GM21576 (cell line): ENCODE measurements at regions not wholly inside any gene's neighbourhood (a gene's known extent, or its start where the extent isn't known, plus 50 kb on each side); places are given as distances from the start of the nearest gene placed in this dataset.
"Not testable (repeated sequence)": the region's sequence is repeated elsewhere in the genome, so short reads cannot be mapped to it uniquely, and the experiment has no call there.

Experiments used
- ATAC-seq: cut with Tn5 transposase; IDR thresholded peaks from one replicate; pipeline ENCODE4 v1.9.1; 2021; ENCODE audit warnings: mild to moderate bottlenecking, moderate library complexity; ENCODE audit not compliant: unreplicated experiment

DNA sequence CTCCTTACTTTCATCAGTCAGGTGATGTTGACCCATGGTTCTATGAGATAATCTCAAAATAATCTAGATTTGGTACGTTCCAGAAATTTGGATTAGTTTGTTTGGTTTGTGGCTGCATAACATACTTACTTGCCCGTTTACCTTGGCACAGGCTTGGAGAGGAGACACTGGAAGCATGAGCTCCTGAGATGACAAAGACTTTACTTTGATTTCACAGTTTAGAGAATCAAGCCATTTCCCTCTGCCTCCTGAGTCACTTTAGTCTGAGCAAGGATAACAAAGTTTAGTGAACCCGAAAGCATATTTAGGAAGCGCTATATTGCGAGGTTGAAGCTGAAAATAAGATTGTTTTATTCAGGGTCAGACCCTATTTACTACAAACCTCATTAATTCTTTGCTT is 643.4 kb downstream of the QKI start:
- ATAC-seq, result no peak

GRCh38 chr6:164051427-164051826 is 636.9 kb downstream of the QKI start:
- ATAC-seq, result no peak

DNA sequence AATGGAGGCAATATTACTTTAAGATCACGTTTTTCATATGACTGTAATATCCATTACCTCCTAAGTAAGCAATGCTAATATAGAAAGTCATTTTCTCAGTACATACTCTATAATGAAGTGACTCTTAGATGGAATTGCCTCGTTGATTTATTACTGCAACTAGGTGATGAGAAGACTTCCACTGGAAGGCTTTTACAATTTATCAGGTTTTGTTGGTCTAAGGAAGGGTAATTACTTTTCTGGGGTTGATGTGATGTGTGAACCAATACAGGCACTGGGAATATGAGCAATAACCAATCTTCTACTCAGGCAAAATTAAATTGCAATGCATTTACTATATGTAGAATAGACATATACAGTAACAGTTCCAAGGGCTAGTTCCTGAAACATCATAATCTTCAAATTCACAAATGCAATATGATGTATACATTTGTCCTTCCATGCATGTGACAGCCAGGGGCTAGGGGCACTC is 635.0 kb downstream of the QKI start:
- ATAC-seq, result no peak

- no peak for ATAC-seq
These were observed 634.5 kb downstream of the QKI start for GRCh38 chr6:164048840-164049516.

- no peak for ATAC-seq
These were observed 630.6 kb downstream of the QKI start for GRCh38 chr6:164045082-164045481.

- not testable (repeated sequence) for ATAC-seq
These were observed 629.1 kb downstream of the QKI start for GRCh38 chr6:164043656-164044055.

DNA sequence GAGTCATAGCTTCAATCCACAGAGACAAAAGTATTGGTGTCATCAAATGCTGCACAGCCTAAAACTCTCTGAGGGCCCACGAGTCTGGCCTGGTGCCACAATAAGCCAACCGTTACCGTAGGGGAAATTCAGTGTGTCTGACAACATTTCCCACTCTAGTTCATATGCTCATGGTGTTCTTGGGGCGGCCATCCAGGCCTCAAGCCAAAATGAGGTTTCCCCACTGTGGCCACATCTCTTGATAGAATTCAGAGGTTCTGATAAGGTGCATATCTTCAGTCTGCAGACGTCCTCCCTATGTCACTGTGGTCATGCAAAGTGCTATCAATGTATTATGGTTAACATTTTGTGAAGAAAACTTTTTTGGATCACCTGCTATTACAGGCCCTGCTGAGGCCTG is 627.7 kb downstream of the QKI start:
- no peak for ATAC-seq

GRCh38 chr6:164040994-164041393 is 626.5 kb downstream of the QKI start:
- no peak for ATAC-seq

GRCh38 chr6:164039954-164040375 is 625.4 kb downstream of the QKI start:
- peak; percentile 85 for ATAC-seq

DNA sequence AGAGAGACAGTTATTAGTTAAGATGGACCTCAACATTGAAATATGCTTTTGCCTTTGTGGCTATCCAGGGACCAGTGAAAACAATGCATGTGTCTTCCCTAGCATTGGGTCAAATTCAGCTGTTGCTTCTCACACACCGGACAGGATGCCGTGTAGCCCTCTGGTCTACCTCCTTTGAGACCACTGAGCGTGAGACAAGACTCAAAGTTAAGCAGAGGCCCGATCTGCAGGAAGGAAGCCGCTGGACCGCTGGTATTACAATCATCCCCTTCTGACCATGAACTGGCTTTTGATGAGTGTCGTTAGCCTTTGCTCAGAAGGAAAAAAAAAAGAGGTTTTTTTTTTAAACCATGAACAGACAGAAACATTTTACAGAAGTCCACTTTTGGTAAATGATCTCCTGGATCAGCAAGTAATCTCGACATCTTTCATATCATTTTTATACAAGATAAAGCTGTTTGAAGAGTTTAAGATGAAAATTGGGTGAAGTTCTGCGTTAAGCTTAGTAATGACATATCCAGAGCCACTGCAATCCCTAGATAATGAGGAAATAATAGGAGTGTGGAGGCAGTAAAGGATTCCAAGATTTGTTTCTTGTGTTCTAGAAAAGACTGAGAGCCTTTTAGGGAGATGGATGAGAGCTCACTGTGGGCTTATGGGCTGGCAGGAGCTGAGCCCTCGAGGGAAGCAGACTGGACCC is 622.8 kb downstream of the QKI start:
- no peak for ATAC-seq

DNA sequence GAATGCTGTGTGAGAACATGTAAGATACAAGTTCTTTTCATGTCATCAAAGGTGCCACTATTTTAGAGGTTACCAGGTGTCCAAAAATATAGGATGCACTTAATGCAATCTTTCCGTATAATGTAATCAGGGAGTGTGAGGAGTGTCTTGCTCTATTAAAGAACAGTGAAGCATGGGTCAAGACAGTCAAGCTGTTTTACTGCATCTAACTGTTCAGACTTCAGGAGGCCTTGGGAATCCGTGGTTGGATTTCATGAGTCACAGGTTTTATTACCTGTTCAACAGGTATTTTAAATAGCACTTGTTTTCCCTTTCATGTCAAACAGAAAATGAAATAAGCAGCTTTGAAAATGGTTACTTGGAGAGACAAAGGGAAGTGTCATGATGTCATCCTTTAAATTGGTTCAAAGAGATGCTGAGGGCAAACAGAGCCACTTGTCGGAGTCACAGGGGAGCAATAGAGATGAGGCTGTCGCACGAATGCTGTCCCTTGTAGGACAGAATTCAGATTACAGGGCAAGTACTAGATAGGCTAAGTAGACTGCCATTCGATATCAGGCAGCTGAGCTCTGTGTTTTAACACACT is 621.5 kb downstream of the QKI start:
- ATAC-seq, result no peak

DNA sequence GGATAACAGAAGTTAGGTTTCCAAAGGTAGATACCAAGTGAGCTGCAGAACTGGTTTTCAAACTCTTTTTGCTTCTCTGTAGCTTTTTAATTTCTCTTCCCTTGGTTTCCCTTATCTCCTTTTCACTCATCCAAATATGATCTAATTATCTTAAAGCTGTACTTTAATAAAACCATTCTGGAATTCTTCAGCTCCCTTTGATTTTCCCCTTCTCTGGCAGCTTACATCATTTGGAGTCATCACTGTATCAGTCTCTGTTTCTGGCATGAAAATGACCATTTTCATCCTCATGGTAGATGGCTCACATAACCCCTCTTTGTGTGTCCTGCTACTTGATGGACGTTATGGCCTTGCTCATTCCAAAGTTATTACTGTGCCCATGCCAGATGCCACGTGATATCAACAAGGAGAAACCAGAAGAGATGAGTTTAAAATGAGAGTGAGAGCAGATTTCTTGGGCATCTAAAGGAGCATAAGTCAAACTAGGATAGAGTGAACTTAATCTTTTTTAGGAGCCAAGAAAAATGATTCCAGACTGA is 620.2 kb downstream of the QKI start:
- ATAC-seq, result no peak

GRCh38 chr6:164025180-164025579 is 610.7 kb downstream of the QKI start:
- no peak for ATAC-seq

DNA sequence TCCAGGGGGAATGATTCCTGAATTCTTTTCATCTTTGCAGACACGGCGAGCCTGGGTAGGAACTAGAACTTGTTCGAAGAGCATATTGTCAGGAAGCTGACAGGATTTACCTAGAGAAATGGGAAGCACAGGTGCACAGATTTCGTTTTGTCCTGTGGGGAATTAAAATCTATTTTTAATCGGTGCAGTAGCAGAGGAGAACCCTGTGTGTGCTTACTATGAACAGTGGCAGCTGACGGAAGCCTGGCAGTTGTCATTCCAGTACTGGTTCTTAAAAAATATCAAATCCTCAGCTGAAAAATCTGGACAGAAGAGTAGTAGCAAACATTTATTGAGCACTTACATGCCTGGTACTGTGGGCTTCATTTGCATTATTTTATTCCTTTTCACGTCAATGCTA is 609.0 kb downstream of the QKI start:
- no peak for ATAC-seq

DNA sequence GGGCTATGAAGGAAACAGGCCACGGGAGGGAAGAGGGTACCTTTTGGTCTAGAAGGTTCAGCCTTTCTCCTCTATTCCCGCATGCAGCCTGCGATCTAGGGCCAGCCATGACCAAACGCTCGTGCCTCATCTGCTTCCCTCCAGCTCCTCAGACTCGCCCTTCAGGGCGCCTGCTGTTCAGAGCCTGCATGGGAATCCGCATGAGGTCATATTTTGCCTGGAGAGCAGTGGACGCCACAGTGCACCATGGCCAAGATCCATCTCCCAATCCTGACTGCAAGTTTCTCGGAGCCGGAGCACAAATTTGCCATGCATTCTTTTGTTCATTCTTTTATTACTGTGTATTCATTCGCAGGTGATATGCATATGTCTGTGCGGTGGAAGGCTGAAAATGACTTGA is 608.1 kb downstream of the QKI start:
- ATAC-seq, result no peak

DNA sequence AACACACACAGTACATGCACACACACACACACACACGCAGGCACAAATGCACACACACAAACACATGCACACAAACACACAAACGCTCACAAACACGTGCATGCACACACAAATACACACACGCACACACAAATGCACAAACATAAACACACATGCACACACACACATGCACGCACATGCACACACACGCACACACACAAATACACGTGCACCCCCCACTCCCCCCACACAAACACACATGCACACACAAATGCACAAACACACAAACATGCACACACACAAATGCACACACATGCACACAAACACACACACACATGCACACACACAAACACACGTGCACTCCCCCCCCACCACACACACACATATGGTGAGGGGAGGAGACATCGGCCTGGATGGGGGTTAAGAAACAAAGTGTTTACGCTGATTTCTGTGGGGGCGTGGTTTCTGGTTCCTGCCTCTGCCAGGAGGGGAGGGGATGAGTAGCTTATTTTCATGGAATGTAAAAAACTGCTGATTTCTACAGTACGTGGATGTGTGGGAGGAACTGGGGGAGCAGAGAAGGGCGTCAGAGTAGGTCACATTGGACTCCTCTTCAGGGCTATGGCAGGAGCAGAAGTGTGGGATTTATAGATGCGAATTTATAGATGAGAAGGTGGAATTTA is 607.2 kb downstream of the QKI start:
- ATAC-seq, result no peak

- no peak for ATAC-seq
These were observed 605.6 kb downstream of the QKI start for GRCh38 chr6:164020142-164020541.

DNA sequence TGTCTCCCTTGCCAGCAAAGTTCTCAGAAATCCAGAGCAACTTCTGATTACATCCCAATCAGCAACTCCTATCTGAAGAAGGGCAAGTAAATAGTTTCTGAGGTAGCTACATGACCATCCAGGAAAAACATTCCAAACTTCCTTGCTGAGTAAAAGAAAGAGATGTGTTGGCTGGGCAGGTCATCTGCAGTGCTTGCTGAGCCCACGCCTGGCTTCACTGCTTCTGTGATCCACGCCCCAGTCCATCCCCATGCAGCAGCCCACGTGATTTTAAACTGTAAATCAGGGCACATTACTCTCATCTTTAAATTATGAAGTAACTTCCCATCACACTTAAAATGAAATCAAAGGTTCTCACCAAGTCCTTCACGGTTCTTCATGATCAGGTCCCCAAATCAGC is 603.6 kb downstream of the QKI start:
- ATAC-seq, result no peak

DNA sequence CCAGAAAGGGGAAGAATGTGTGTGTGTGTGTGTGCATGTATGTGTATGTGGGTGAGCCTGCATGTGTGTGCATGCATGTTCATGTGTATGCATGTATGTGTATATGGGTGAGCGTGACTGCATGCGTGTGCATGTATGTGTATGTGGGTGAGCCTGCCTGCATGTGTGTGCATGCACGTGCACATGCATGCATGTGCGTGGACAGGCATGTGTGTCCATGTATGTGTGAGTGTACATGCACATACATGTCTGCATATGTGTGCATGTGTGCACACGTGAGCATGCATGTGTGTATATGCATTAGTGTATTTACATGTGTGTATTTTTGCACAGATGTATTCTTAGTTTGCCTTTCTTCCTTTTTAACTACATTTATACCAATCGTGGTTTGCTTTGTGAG is 601.5 kb downstream of the QKI start:
- ATAC-seq, result no peak

- no peak for ATAC-seq
These were observed 600.6 kb downstream of the QKI start for GRCh38 chr6:164015088-164015484.

DNA sequence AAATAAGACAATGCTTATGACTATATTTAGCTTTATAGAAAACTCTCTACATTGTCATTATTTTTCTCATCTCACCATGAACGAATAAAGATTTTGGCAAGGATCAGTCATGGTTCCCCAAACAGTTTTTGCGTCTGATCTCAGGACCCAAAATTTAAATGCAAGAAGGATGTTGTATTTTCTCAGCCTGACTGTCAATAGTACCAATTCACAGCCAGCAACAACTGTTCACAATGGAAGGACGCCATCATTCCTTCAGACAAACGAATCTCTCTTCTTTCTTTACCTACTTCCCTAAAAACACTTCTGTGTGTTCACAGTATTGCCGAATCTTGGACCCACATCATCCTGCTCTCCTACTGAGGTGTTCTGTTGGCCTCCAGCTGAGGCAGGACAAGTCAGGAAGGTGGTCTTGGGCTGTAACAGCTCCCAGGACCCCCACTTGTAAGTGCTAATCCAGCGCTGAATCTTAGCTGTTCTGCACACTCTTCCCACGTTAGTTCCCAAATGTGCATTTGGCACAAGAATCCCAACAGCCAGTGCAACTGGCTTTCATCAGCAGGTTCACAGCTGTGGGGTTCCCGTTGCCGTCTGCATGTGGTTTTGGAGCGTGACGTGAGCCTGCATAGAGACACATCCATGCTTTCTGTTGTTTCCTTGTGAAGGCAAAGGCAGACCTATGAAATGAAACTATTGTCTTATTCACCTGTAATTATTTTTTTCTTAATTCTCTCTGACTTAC is 600.0 kb downstream of the QKI start:
- ATAC-seq, result no peak
